ENCODE measurements at regions not wholly inside any gene's neighbourhood (a gene's known extent, or its start where the extent isn't known, plus 50 kb on each side); places are given as distances from the start of the nearest gene placed in this dataset.

DNA sequence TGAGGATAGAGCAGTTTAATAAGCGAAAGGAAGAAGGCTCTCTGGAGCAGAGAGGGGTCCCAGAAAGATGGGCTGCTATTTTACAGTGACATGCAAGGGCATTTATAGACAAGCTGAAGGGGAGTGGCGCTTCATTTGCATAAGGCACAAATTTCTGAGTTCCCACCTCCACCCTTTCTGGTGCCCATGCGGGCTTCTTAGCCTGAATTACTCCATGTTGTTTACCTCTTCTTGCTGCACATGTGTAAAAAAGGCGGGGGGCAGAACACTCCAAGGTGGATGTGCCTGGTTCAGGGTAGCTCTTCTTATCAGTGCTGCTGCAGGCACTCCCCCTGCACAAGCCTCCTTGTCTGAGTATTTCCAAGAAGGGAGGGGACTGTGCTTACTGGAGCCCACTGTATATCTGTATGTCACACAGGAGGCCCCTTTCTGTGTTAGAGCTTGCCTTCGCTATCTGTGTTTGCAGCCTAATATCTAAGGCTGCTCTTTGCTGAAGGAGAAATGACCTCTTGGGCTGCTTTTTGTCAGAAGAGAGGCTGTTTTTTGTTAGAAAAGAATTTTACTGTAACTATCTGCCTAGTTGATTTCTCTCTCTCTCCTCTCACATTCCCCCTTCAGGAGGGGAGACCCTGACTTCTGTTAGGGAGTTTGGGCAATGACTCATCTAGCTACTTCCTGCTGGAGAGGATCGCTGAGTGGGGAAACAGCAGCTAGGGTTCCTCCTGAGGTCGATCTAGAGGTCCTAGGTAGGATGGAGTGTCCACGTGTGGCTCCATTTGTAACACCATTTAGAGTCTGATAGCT lies 1057.0 kb upstream of the CNTN5 start:
- DNase-seq (ENCODE audit: low spot score, unreplicated experiment), result no peak
- Mint-ChIP-seq H3K27me3 (no peaks in the 10 kb centered on the region), H3K36me3 (ENCODE audit: insufficient read depth) (no peaks in the 10 kb centered on the region), H3K9me3 (ENCODE audit: low read depth) (no peaks in the 10 kb centered on the region), H3K4me1 (ENCODE audit: low read depth) (peaks cover 2% of the 10 kb centered on the region), H3K27ac (no peak overlapping the region), H3K4me3 (ENCODE audit: low read depth) (no peak overlapping the region)
- TF ChIP-seq CTCF (IDR thresholded peaks at IDR 0.05; ENCODE audit: unreplicated experiment), result no peak

DNA sequence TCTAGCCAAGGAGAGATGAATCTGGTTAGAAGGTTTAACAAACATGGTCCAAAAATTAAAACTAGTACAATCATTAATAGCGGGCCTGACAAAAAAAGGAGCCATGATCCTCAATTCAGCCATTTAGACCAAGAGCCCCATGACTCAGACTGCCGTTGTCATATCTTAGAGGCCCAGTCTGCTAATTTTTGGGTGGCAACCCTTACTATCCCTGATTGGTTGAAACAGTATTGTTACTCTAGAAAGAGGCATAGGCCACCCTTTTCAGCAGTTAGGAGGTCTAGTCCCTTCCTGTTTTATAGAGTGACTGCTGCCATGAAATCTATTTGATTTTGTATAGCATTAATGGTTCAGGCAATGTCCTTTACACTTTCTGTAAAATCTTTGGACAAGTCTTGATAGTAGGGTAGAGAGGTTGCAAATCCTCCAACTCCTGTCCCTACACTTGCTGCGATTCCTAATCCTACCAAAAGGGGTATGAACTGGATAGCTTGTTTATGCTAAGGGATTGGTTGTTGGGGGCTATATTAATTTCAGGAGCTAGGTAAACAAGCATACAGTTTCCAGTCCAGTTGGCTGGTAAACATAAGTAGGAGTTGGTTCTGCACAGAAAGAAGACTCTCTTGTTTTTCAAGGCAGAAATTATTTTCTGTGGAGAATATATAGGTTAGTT lies 1056.3 kb upstream of the CNTN5 start:
- H3K36me3 Mint-ChIP-seq (ENCODE audit: insufficient read depth), result no peaks in the 10 kb centered on the region
- H3K4me1 Mint-ChIP-seq (ENCODE audit: low read depth), result peaks cover 2% of the 10 kb centered on the region
- no peak for DNase-seq (ENCODE audit: low spot score, unreplicated experiment)
- no peak for TF ChIP-seq CTCF (IDR thresholded peaks at IDR 0.05; ENCODE audit: unreplicated experiment)
- H3K9me3 Mint-ChIP-seq (ENCODE audit: low read depth), result no peaks in the 10 kb centered on the region
- no peaks in the 10 kb centered on the region for H3K27me3 Mint-ChIP-seq
- no peak overlapping the region for H3K4me3 Mint-ChIP-seq (ENCODE audit: low read depth)
- no peak overlapping the region for H3K27ac Mint-ChIP-seq

DNA sequence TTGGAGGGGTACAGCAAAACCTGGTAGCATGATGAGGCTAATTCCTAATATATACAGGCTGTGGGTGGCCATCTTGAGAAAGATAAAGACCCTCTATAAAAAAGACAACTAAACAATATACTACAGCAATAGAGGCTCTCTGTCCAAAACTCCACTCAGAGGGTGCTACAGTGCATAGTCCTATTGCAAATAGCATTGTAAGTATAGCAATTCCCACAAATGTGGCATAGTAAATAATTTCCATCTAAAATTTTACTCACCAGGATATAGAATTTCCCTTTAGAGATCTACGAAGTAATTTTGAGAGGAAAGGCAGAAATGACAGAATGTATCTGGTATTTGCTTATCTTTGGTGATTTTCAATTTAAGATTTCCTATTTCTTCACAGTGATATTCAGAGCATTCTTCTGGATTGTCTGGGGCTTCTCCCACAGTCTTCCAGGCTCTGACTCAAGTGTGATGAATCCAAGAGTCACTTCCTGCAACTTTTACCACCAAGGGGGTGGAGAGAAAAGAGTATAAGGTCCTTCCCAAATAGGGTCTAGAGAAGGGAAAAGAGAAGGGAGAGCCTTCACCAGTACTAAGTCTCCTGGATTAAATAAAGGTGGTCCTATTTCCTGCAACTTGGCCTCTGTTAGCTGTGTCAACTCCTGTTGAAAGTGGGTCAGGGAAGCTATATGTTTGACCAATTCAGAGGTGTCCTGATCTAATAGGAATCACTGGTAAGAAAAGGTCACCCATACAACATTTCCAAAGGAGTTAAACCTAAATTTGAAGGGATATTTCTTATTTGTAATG lies 1054.7 kb upstream of the CNTN5 start:
- H3K4me1 Mint-ChIP-seq (ENCODE audit: low read depth), result peaks cover 2% of the 10 kb centered on the region
- no peaks in the 10 kb centered on the region for H3K27me3 Mint-ChIP-seq
- H3K36me3 Mint-ChIP-seq (ENCODE audit: insufficient read depth), result no peaks in the 10 kb centered on the region
- H3K9me3 Mint-ChIP-seq (ENCODE audit: low read depth), result no peaks in the 10 kb centered on the region
- H3K27ac Mint-ChIP-seq, result no peak overlapping the region
- no peak for TF ChIP-seq CTCF (IDR thresholded peaks at IDR 0.05; ENCODE audit: unreplicated experiment)
- H3K4me3 Mint-ChIP-seq (ENCODE audit: low read depth), result no peak overlapping the region
- no peak for DNase-seq (ENCODE audit: low spot score, unreplicated experiment)

- no peak for DNase-seq (ENCODE audit: low spot score, unreplicated experiment)
- Mint-ChIP-seq H3K36me3 (ENCODE audit: insufficient read depth) (no peaks in the 10 kb centered on the region), H3K27me3 (no peaks in the 10 kb centered on the region), H3K4me1 (ENCODE audit: low read depth) (peaks cover 2% of the 10 kb centered on the region), H3K27ac (no peak overlapping the region), H3K9me3 (ENCODE audit: low read depth) (no peaks in the 10 kb centered on the region), H3K4me3 (ENCODE audit: low read depth) (no peak overlapping the region)
- TF ChIP-seq CTCF (IDR thresholded peaks at IDR 0.05; ENCODE audit: unreplicated experiment), result no peak
These were observed 1053.8 kb upstream of the CNTN5 start for GRCh38 chr11:97966901-97967300.

DNA sequence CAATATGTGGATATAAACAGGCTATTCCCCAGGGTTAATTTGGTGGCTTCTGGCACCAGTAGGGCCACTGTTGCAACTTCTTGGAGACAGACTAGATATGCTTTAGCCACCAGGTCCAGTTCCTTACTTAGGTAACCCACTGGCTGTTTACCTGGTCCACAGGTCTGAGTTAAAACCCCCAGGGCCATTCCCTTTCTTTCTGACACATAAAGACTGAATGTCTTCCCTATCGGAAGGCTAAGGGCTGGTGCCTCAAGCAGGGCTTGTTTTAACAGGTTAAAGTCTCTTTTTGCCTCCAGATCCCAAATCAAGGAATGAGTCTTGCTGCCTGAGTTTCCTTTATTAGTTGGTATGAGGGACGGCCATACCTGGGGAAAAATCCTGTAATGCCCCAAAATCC lies 1052.7 kb upstream of the CNTN5 start:
- no peaks in the 10 kb centered on the region for H3K36me3 Mint-ChIP-seq (ENCODE audit: insufficient read depth)
- H3K27me3 Mint-ChIP-seq, result no peaks in the 10 kb centered on the region
- no peak for TF ChIP-seq CTCF (IDR thresholded peaks at IDR 0.05; ENCODE audit: unreplicated experiment)
- no peak overlapping the region for H3K4me3 Mint-ChIP-seq (ENCODE audit: low read depth)
- no peak overlapping the region for H3K27ac Mint-ChIP-seq
- H3K9me3 Mint-ChIP-seq (ENCODE audit: low read depth), result no peaks in the 10 kb centered on the region
- DNase-seq (ENCODE audit: low spot score, unreplicated experiment), result no peak
- H3K4me1 Mint-ChIP-seq (ENCODE audit: low read depth), result peaks cover 2% of the 10 kb centered on the region

All from progenitor cell of endocrine pancreas (in vitro differentiated cells).